DND-41 (cell line): ENCODE measurements at regions not wholly inside any gene's neighbourhood (a gene's known extent, or its start where the extent isn't known, plus 50 kb on each side); places are given as distances from the start of the nearest gene placed in this dataset.

Experiments used
- EZH2 ChIP-seq: IDR thresholded peaks from 3 replicates; pipeline ENCODE4 v1.6.1; 2012; ENCODE audit warnings: borderline replicate concordance, low read depth, mild to moderate bottlenecking, moderate library complexity, low read length, inconsistent platforms; ENCODE audit not compliant: severe bottlenecking
- TF ChIP-seq, protein P1 (sequence below): IDR thresholded peaks from 2 replicates; pipeline ENCODE4 v1.5.1; 2012; ENCODE audit warnings: borderline replicate concordance, low read length, moderate library complexity, mild to moderate bottlenecking; ENCODE audit not compliant: poor library complexity, severe bottlenecking; ENCODE audit errors: extremely low read depth

GRCh38 chr2:205892251-205892655 lies 193.7 kb downstream of the INO80D start:
- TF ChIP-seq, protein P1, sequence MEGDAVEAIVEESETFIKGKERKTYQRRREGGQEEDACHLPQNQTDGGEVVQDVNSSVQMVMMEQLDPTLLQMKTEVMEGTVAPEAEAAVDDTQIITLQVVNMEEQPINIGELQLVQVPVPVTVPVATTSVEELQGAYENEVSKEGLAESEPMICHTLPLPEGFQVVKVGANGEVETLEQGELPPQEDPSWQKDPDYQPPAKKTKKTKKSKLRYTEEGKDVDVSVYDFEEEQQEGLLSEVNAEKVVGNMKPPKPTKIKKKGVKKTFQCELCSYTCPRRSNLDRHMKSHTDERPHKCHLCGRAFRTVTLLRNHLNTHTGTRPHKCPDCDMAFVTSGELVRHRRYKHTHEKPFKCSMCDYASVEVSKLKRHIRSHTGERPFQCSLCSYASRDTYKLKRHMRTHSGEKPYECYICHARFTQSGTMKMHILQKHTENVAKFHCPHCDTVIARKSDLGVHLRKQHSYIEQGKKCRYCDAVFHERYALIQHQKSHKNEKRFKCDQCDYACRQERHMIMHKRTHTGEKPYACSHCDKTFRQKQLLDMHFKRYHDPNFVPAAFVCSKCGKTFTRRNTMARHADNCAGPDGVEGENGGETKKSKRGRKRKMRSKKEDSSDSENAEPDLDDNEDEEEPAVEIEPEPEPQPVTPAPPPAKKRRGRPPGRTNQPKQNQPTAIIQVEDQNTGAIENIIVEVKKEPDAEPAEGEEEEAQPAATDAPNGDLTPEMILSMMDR = no peak
- no peak for TF ChIP-seq EZH2
